GM19240 (cell line): ENCODE measurements at regions not wholly inside any gene's neighbourhood (a gene's known extent, or its start where the extent isn't known, plus 50 kb on each side); places are given as distances from the start of the nearest gene placed in this dataset.

Source experiments
- DNase-seq: peaks from one replicate; pipeline ENCODE4 v3.0.0; 2011; ENCODE audit warnings: low spot score; ENCODE audit not compliant: insufficient read length

- DNase-seq = no peak
Measured at GRCh38 chr6:169853196-169854082, 102.0 kb downstream of the ERMARD start.

GRCh38 chr6:169852504-169853195 is 101.2 kb downstream of the ERMARD start:
- no peak for DNase-seq

GRCh38 chr6:169851641-169852503 is 100.5 kb downstream of the ERMARD start:
- no peak for DNase-seq

GRCh38 chr6:169850746-169851145 is 99.3 kb downstream of the ERMARD start:
- no peak for DNase-seq

- no peak for DNase-seq
Measured at GRCh38 chr6:169850154-169850553, 98.7 kb downstream of the ERMARD start.

GRCh38 chr6:169849396-169849795 is 98.0 kb downstream of the ERMARD start:
- DNase-seq = no peak

GRCh38 chr6:169848946-169849345 is 97.5 kb downstream of the ERMARD start:
- DNase-seq = no peak

GRCh38 chr6:169847901-169848311 is 96.5 kb downstream of the ERMARD start:
- DNase-seq = no peak

- DNase-seq = no peak
Measured at GRCh38 chr6:169847141-169847674, 95.8 kb downstream of the ERMARD start.

GRCh38 chr6:169846286-169847056 is 95.0 kb downstream of the ERMARD start:
- DNase-seq = no peak

- DNase-seq = no peak
Measured at GRCh38 chr6:169845426-169846285, 94.2 kb downstream of the ERMARD start.

GRCh38 chr6:169844946-169845345 is 93.5 kb downstream of the ERMARD start:
- DNase-seq = no peak

- no peak for DNase-seq
Measured at GRCh38 chr6:169843991-169844390, 92.6 kb downstream of the ERMARD start.

GRCh38 chr6:169843110-169843509 is 91.7 kb downstream of the ERMARD start:
- no peak for DNase-seq

GRCh38 chr6:169841907-169842606 is 90.6 kb downstream of the ERMARD start:
- DNase-seq = no peak

GRCh38 chr6:169841251-169841650 is 89.8 kb downstream of the ERMARD start:
- no peak for DNase-seq

GRCh38 chr6:169839898-169840631 is 88.6 kb downstream of the ERMARD start:
- DNase-seq = no peak

- DNase-seq = no peak
Measured at GRCh38 chr6:169839493-169839892, 88.1 kb downstream of the ERMARD start.
